ENCODE measurements at regions not wholly inside any gene's neighbourhood (a gene's known extent, or its start where the extent isn't known, plus 50 kb on each side); places are given as distances from the start of the nearest gene placed in this dataset.

- TF ChIP-seq POLR2AphosphoS5 (IDR thresholded peaks at IDR 0.05) (no peak), EZH2 (IDR thresholded peaks at IDR 0.05; ENCODE audit: borderline replicate concordance, insufficient read depth, low read length, poor library complexity, severe bottlenecking) (no peak), CTCF (IDR thresholded peaks at IDR 0.05; ENCODE audit: poor library complexity, severe bottlenecking) (no peak), REST (IDR thresholded peaks at IDR 0.05; ENCODE audit: borderline replicate concordance) (no peak), EP300 (conservative IDR thresholded peaks at IDR 0.05; ENCODE audit: poor library complexity, severe bottlenecking) (no peak)
Measured at GRCh38 chr9:86521977-86522376, 167.8 kb upstream of the TUT7 start.

All from neural cell (in vitro differentiated cells).